ENCODE measurements at regions not wholly inside any gene's neighbourhood (a gene's known extent, or its start where the extent isn't known, plus 50 kb on each side); places are given as distances from the start of the nearest gene placed in this dataset.

DNA sequence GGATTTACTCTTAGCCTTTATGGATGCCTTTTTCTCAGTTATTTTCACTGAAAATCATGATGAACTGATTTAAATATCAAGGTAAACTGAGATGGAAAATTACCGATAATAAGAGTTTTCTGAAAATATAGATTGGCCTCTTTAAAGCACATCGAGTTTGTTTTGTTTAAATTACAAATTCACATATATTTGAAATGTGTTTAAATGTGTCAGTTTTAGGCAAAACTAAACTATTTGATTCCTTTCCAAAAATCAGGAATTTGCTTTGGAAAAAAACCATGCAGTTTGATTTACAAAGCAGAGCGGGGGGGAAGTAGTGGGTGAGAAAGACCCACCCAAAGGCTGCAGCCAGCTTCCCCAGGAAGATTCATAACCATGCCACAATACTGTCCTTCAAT lies 52.0 kb upstream of the EML4 start:
- TF ChIP-seq, protein P1, sequence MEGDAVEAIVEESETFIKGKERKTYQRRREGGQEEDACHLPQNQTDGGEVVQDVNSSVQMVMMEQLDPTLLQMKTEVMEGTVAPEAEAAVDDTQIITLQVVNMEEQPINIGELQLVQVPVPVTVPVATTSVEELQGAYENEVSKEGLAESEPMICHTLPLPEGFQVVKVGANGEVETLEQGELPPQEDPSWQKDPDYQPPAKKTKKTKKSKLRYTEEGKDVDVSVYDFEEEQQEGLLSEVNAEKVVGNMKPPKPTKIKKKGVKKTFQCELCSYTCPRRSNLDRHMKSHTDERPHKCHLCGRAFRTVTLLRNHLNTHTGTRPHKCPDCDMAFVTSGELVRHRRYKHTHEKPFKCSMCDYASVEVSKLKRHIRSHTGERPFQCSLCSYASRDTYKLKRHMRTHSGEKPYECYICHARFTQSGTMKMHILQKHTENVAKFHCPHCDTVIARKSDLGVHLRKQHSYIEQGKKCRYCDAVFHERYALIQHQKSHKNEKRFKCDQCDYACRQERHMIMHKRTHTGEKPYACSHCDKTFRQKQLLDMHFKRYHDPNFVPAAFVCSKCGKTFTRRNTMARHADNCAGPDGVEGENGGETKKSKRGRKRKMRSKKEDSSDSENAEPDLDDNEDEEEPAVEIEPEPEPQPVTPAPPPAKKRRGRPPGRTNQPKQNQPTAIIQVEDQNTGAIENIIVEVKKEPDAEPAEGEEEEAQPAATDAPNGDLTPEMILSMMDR (IDR thresholded peaks at IDR 0.05), result no peak
- no peak for TF ChIP-seq POLR2A (IDR thresholded peaks at IDR 0.05)
